Loucy (cell line): ENCODE measurements at regions not wholly inside any gene's neighbourhood (a gene's known extent, or its start where the extent isn't known, plus 50 kb on each side); places are given as distances from the start of the nearest gene placed in this dataset.

Experiments used
- CTCF ChIP-seq: fragments of 200-600 bp; sonication (generic); conservative IDR thresholded peaks from 2 replicates; pipeline ENCODE4 v1.5.1; 2014; ENCODE audit warnings: mild to moderate bottlenecking, antibody characterized with exemption, low read length
- EZH2phosphoT487 ChIP-seq: fragments of 200-600 bp; IDR thresholded peaks from 2 replicates; pipeline ENCODE4 v1.6.1; 2018; ENCODE audit warnings: antibody characterized with exemption, mild to moderate bottlenecking, moderate library complexity, borderline replicate concordance

GRCh38 chr12:89875809-89876208 lies 167.2 kb upstream of the ATP2B1 start:
- no peak for TF ChIP-seq CTCF
- no peak for TF ChIP-seq EZH2phosphoT487
